ENCODE measurements at regions not wholly inside any gene's neighbourhood (a gene's known extent, or its start where the extent isn't known, plus 50 kb on each side); places are given as distances from the start of the nearest gene placed in this dataset.

DNA sequence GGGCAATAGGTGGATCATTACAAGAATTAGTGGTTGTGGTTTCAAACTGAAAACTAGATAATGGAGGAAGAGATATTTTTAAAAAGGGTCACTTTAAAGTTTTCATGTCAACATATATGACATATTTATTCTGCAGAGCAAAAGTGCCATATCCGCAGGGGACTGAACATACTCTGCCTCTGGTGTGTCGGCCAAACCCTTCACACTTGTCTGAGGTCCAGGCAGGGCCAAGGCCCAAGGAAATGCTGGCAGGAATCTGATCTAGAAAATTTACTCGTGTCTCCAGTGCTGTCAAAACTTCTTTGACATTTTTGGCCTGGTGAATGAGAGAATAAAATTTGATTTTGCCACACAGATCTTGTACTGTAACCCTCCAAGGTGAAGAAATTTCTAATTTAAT, 562.3 kb downstream of the CCSER2 start (continued):
- TF ChIP-seq ZNF341 (tag by site-specific recombination; IDR thresholded peaks at IDR 0.05; ENCODE audit: low read depth) (no peak), ZNF560 (tag by site-specific recombination; IDR thresholded peaks at IDR 0.05; ENCODE audit: borderline replicate concordance) (no peak), ZFP3 (tag by site-specific recombination; IDR thresholded peaks at IDR 0.05; ENCODE audit: low read depth) (no peak), RBAK (tag by site-specific recombination; IDR thresholded peaks at IDR 0.05) (no peak), ZNF202 (tag by site-specific recombination; IDR thresholded peaks at IDR 0.05; ENCODE audit: borderline replicate concordance) (no peak), ZSCAN30 (tag by site-specific recombination; IDR thresholded peaks at IDR 0.05) (no peak), ZNF704 (tag by site-specific recombination; IDR thresholded peaks at IDR 0.05) (no peak), ATF2 (tag by site-specific recombination; IDR thresholded peaks at IDR 0.05; ENCODE audit: low read depth) (no peak), ZBTB17 (tag by site-specific recombination; IDR thresholded peaks at IDR 0.05) (no peak)
- TF ChIP-seq, protein P1, sequence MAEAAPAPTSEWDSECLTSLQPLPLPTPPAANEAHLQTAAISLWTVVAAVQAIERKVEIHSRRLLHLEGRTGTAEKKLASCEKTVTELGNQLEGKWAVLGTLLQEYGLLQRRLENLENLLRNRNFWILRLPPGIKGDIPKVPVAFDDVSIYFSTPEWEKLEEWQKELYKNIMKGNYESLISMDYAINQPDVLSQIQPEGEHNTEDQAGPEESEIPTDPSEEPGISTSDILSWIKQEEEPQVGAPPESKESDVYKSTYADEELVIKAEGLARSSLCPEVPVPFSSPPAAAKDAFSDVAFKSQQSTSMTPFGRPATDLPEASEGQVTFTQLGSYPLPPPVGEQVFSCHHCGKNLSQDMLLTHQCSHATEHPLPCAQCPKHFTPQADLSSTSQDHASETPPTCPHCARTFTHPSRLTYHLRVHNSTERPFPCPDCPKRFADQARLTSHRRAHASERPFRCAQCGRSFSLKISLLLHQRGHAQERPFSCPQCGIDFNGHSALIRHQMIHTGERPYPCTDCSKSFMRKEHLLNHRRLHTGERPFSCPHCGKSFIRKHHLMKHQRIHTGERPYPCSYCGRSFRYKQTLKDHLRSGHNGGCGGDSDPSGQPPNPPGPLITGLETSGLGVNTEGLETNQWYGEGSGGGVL (tag by site-specific recombination; IDR thresholded peaks at IDR 0.05) = no peak

DNA sequence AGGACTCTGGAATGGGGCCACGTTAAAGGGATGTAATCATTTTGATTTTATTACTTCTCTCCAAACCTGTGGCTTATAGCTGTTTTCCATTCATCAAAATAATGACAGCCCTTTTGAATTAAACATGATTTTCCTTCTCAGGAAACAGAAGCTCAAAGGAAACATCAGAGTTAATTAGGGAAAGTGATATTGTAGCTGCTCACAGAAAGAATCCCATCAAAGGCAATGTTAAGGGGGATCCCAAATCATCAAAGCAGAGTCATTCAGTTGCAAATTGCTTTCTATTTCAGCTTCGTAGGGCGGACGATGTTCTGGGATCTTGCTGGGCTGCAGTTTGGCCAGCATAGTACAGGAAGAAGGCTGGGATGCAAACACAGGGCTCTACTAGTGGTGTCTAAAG, 563.2 kb downstream of the CCSER2 start:
- H3K36me3 ChIP-seq (ENCODE audit: control insufficient read depth in 2 of 2, insufficient read depth in 1 of 2, low read length in 2 of 2) = no peaks in the 10 kb centered on the region
- TF ChIP-seq ZNF37A (tag by site-specific recombination; IDR thresholded peaks at IDR 0.05) (no peak), ZBTB48 (tag by site-specific recombination; IDR thresholded peaks at IDR 0.05) (no peak), KLF10 (tag by site-specific recombination; IDR thresholded peaks at IDR 0.05) (no peak), ZNF701 (tag by site-specific recombination; IDR thresholded peaks at IDR 0.05) (no peak), IKZF3 (tag by site-specific recombination; IDR thresholded peaks at IDR 0.05) (no peak), ATF2 (tag by site-specific recombination; IDR thresholded peaks at IDR 0.05; ENCODE audit: low read depth) (no peak), ZNF792 (tag by site-specific recombination; IDR thresholded peaks at IDR 0.05) (no peak), GLI4 (tag by site-specific recombination; IDR thresholded peaks at IDR 0.05) (no peak), ZNF112 (tag by site-specific recombination; IDR thresholded peaks at IDR 0.05) (no peak)
- TF ChIP-seq, protein P2, sequence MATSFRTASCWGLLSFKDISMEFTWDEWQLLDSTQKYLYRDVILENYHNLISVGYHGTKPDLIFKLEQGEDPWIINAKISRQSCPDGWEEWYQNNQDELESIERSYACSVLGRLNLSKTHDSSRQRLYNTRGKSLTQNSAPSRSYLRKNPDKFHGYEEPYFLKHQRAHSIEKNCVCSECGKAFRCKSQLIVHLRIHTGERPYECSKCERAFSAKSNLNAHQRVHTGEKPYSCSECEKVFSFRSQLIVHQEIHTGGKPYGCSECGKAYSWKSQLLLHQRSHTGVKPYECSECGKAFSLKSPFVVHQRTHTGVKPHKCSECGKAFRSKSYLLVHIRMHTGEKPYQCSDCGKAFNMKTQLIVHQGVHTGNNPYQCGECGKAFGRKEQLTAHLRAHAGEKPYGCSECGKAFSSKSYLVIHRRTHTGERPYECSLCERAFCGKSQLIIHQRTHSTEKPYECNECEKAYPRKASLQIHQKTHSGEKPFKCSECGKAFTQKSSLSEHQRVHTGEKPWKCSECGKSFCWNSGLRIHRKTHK (tag by site-specific recombination; IDR thresholded peaks at IDR 0.05) = no peak
- TF ChIP-seq, protein P1 (tag by site-specific recombination; IDR thresholded peaks at IDR 0.05) = no peak
- H3K4me3 ChIP-seq (ENCODE audit: low read depth, low read length) = no peak overlapping the region
- no peak overlapping the region for H3K27ac ChIP-seq (ENCODE audit: extremely low read depth, low read depth, low read length)
- no peaks in the 10 kb centered on the region for H3K4me1 ChIP-seq (ENCODE audit: control insufficient read depth, insufficient read depth, low read length)
- CTCF ChIA-PET = interaction anchor here (0.6 kb wide), 1 partner anchor 52 kb away, joined by 3 read pairs; no protein-coding TSS in a partner anchor
- POLR2A ChIA-PET = no interaction called here
- no peaks in the 10 kb centered on the region for H3K9me3 ChIP-seq (ENCODE audit: control insufficient read depth, insufficient read depth, low read depth, low read length)
